A549 (cell line): ENCODE measurements at regions not wholly inside any gene's neighbourhood (a gene's known extent, or its start where the extent isn't known, plus 50 kb on each side); places are given as distances from the start of the nearest gene placed in this dataset.

Source experiments
- ATAC-seq, 2 experiments: fragments of 200-7000 bp in 1 of 2; fragments of >200 bp in 1 of 2; cut with Nextera tagmentation in 1 of 2; cut with Tn5 transposase in 1 of 2; 3 replicates each; pipeline versions ENCODE4 v1.8.0 to v1.9.1; 2018 to 2020; ENCODE audit warnings: mild to moderate bottlenecking in 1 of 2, moderate library complexity in 1 of 2
- CTCF ChIA-PET: fragments of 300-600 bp; sonication (Branson Sonifier 250); formaldehyde crosslinking; extraction: SDS; loops from one replicate; lab custom pipeline; 2021; ENCODE audit warnings: antibody characterized with exemption, inconsistent platforms; lab: Yijun Ruan, JAX
- POLR2A ChIA-PET: fragments of 350-600 bp; formaldehyde crosslinking; extraction: SDS; loops from one replicate; lab custom pipeline; 2021; ENCODE audit warnings: antibody characterized with exemption, inconsistent platforms; lab: Yijun Ruan, JAX
- DNase-seq, 2 experiments: peaks; one replicate each; pipeline versions ENCODE4 v3.0.0 to v3.0.0-alpha.2; 2011 to 2016; ENCODE audit warnings: low read depth in 1 of 2, low spot score in 1 of 2
- FAIRE-seq: peaks from 2 replicates; lab custom pipeline; 2011; peaks lifted over from hg19 to GRCh38; lab: Jason Lieb, UNC
- H3K27ac ChIP-seq, 2 experiments: fragments of >200 bp; sonication (Bioruptor Twin); formaldehyde crosslinking; 3 replicates each; pipeline ENCODE4 v1.5.1; 2016 to 2017
- H3K4me1 ChIP-seq: fragments of >200 bp; sonication (Bioruptor Twin); formaldehyde crosslinking; 3 replicates; pipeline ENCODE4 v1.6.1; 2016
- H3K4me2 ChIP-seq: fragments of >200 bp; sonication (Bioruptor Twin); formaldehyde crosslinking; 3 replicates; pipeline ENCODE4 v1.6.1; 2016
- H3K4me3 ChIP-seq: fragments of >200 bp; sonication (Bioruptor Twin); formaldehyde crosslinking; 3 replicates; pipeline ENCODE4 v1.5.1; 2016
- H3K9me3 ChIP-seq: fragments of >200 bp; sonication (Bioruptor Twin); formaldehyde crosslinking; 3 replicates; pipeline ENCODE4 v1.6.1; 2016
- BHLHE40 ChIP-seq: IDR thresholded peaks from 2 replicates; pipeline ENCODE4 v1.6.1; 2012; ENCODE audit warnings: low read depth, low read length, inconsistent platforms
- CBX8 ChIP-seq: fragments of 200-600 bp; sonication (generic); IDR thresholded peaks from 2 replicates; pipeline ENCODE4 v1.6.1; 2016
- CEBPB ChIP-seq, 2 experiments: fragments of >200 bp in 1 of 2; sonication (Bioruptor Twin) in 1 of 2; formaldehyde crosslinking in 1 of 2; IDR thresholded peaks; 2 replicates each; pipeline ENCODE4 v1.6.1; 2012 to 2016
- EP300 ChIP-seq, 2 experiments: fragments of >200 bp; sonication (Bioruptor Twin); formaldehyde crosslinking; IDR thresholded peaks; 2 replicates in 1 of 2; 3 replicates in 1 of 2; pipeline ENCODE4 v1.6.1; 2016 to 2017
- FOSB ChIP-seq: fragments of 250-450 bp; sonication (Bioruptor Pico); IDR thresholded peaks from 2 replicates; pipeline ENCODE4 v1.5.0; 2020; ENCODE audit warnings: mild to moderate bottlenecking, moderate library complexity
- FOSL2 ChIP-seq, 2 experiments: fragments of 450-650 bp in 1 of 2; fragments of >200 bp in 1 of 2; sonication (Bioruptor Twin) in 1 of 2; formaldehyde crosslinking; IDR thresholded peaks; 2 replicates each; pipeline versions ENCODE4 v1.5.0 to v1.6.1; 2016 to 2020; ENCODE audit warnings: mild to moderate bottlenecking in 1 of 2, moderate library complexity in 1 of 2
- FOXS1 ChIP-seq: fragments of 250-450 bp; sonication (Bioruptor Pico); IDR thresholded peaks from 2 replicates; pipeline ENCODE4 v1.5.0; 2020; ENCODE audit warnings: mild to moderate bottlenecking, moderate library complexity
- GATA3 ChIP-seq: IDR thresholded peaks from 2 replicates; pipeline ENCODE4 v1.6.1; 2012; ENCODE audit warnings: borderline replicate concordance
- HOXB13 ChIP-seq: fragments of 250-450 bp; sonication (Bioruptor Pico); IDR thresholded peaks from 2 replicates; pipeline ENCODE4 v1.5.0; 2020; ENCODE audit warnings: low read depth, mild to moderate bottlenecking, moderate library complexity
- JUN ChIP-seq, 2 experiments: fragments of >200 bp; sonication (Bioruptor Twin); formaldehyde crosslinking; IDR thresholded peaks; 2 replicates in 1 of 2; 3 replicates in 1 of 2; pipeline ENCODE4 v1.6.1; 2016 to 2017
- JUNB ChIP-seq: fragments of >200 bp; sonication (Bioruptor Twin); formaldehyde crosslinking; IDR thresholded peaks from 2 replicates; pipeline ENCODE4 v1.6.1; 2016
- KDM1A ChIP-seq: fragments of 200-600 bp; sonication (generic); IDR thresholded peaks from 2 replicates; pipeline ENCODE4 v1.6.1; 2016; ENCODE audit warnings: low read depth, mild to moderate bottlenecking
- MAFK ChIP-seq: fragments of 450-650 bp; IDR thresholded peaks from 2 replicates; pipeline ENCODE4 v1.6.1; 2014; ENCODE audit not compliant: partially characterized antibody
- NFE2L2 ChIP-seq: fragments of 150-350 bp; conservative IDR thresholded peaks from 2 replicates; pipeline ENCODE4 v1.6.1; 2014; ENCODE audit warnings: low read length
- PHF8 ChIP-seq: fragments of 200-600 bp; sonication (generic); IDR thresholded peaks from 2 replicates; pipeline ENCODE4 v1.6.1; 2016; ENCODE audit warnings: low read depth, mild to moderate bottlenecking, antibody characterized with exemption, moderate library complexity, borderline replicate concordance
- POLR2AphosphoS2 ChIP-seq: conservative IDR thresholded peaks from 2 replicates; pipeline ENCODE4 v1.6.1; 2012; ENCODE audit warnings: low read length, improper control_type of control experiment, inconsistent platforms
- RAD21 ChIP-seq, 2 experiments: fragments of >200 bp in 1 of 2; sonication (Bioruptor Twin) in 1 of 2; formaldehyde crosslinking in 1 of 2; IDR thresholded peaks in 1 of 2; conservative IDR thresholded peaks in 1 of 2; 2 replicates in 1 of 2; 3 replicates in 1 of 2; pipeline ENCODE4 v1.6.1; 2012 to 2018; ENCODE audit warnings: inconsistent platforms in 1 of 2
- RARB ChIP-seq: fragments of 250-450 bp; sonication (Bioruptor Pico); IDR thresholded peaks from 2 replicates; pipeline ENCODE4 v1.8.0; 2021; ENCODE audit warnings: mild to moderate bottlenecking, moderate library complexity
- TP53 ChIP-seq: fragments of 250-450 bp; sonication (Bioruptor Pico); IDR thresholded peaks from 2 replicates; pipeline ENCODE4 v1.5.0; 2021; ENCODE audit warnings: mild to moderate bottlenecking, moderate library complexity
- ZNF302 ChIP-seq: fragments of 250-450 bp; sonication (Bioruptor Pico); IDR thresholded peaks from 2 replicates; pipeline ENCODE4 v1.9.0; 2021; ENCODE audit warnings: inconsistent platforms, mild to moderate bottlenecking, moderate library complexity
- WGBS: methylation state at CpG from one replicate; pipeline ENCODE4 v1.1.6; 2017; ENCODE audit errors: missing lambda C conversion rate; 5-methylcytosine and 5-hydroxymethylcytosine counted together
- TF ChIP-seq, protein P1 (sequence below): fragments of >200 bp; sonication (Bioruptor Twin); formaldehyde crosslinking; IDR thresholded peaks from 3 replicates; pipeline ENCODE4 v1.6.1; 2016
- TF ChIP-seq, protein P2 (sequence below): fragments of 200-600 bp; sonication (generic); IDR thresholded peaks from 2 replicates; pipeline ENCODE4 v1.6.1; 2016; ENCODE audit warnings: antibody characterized with exemption, mild to moderate bottlenecking, moderate library complexity

DNA sequence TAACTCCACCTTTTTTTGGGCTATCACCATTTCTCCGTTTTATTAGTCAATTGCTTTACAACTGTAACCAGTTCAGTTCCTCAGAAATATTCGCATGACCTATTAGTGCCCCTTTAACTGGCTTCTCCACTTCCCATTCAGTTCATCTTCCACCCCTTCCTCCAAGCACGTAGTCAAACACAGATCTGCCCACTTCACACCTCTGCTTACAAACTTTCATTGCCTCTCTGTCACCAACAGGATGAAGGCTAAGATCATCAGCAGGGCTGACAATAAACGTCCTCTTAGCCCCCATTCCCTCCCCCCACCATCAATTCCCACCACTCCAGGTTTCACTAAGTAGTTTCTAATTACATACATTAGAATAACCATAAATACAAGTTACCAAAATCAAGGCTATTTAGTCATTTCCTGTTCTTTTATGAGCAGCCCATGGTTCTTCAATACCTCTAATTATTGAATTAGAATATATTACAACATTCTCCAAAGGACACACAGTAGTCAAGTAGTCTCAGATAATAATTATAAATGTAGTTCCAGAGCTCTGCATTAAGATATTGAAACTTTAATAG lies 95.7 kb downstream of the SPRY2 start:
- Histone ChIP-seq H3K4me2 (no peak overlapping the region), H3K4me3 (no peak overlapping the region)
- TF ChIP-seq FOXS1 (no peak), GATA3 (no peak), CEBPB (IDR thresholded peaks at IDR 0.05) (no peak), RAD21 (conservative IDR thresholded peaks at IDR 0.05 in 1 of 2, IDR thresholded peaks at IDR 0.05 in 1 of 2) (no peak), EP300 (IDR thresholded peaks at IDR 0.05) (no peak), POLR2AphosphoS2 (no peak), CBX8 (no peak), FOSL2 (IDR thresholded peaks at IDR 0.05) (no peak), FOSL2 (CRISPR knock-in tag; IDR thresholded peaks at IDR 0.05) (no peak), HOXB13 (CRISPR knock-in tag) (no peak), BHLHE40 (no peak), JUN (IDR thresholded peaks at IDR 0.05) (no peak), FOSB (CRISPR knock-in tag) (no peak)
- TF ChIP-seq, protein P1, sequence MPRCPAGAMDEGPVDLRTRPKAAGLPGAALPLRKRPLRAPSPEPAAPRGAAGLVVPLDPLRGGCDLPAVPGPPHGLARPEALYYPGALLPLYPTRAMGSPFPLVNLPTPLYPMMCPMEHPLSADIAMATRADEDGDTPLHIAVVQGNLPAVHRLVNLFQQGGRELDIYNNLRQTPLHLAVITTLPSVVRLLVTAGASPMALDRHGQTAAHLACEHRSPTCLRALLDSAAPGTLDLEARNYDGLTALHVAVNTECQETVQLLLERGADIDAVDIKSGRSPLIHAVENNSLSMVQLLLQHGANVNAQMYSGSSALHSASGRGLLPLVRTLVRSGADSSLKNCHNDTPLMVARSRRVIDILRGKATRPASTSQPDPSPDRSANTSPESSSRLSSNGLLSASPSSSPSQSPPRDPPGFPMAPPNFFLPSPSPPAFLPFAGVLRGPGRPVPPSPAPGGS: no peak
- TF ChIP-seq, all 56 proteins: peak for 0
- CTCF ChIA-PET: interaction anchor here (0.6 kb wide), 1 partner anchor 86 kb away, joined by 3 read pairs; no protein-coding TSS in a partner anchor
- POLR2A ChIA-PET: no interaction called here
- no peaks in the 10 kb centered on the region for H3K9me3 ChIP-seq
- DNase-seq (no peak), ATAC-seq (no peak), FAIRE-seq (no peak)
- no peak overlapping the region for H3K27ac ChIP-seq
- 65% methylated on average over 4 of the region's 4 CpGs for WGBS
- H3K4me1 ChIP-seq: no peaks in the 10 kb centered on the region

DNA sequence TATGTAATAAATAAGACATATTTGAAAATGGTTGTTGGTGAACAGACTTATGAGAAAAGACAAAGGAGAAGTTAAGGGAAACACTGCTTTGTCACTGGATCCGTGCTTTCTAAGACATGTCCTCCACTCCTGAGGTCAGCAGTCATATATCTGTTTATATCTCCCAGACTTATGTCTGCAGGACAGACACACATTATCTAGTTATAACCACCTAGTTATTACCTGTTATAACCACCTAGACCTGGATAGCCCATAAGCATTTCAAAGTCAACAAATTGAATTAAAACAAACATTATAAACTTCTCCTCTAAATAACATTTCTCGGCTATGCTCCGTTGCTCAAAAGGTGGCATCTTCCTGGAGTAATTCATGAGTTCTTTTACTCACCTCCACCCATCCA lies 96.4 kb downstream of the SPRY2 start:
- TF ChIP-seq TP53 (CRISPR knock-in tag): no peak
- DNase-seq: no peak
- POLR2A ChIA-PET: no interaction called here
- ATAC-seq: no peak
- Histone ChIP-seq H3K4me2 (no peak overlapping the region), H3K4me3 (no peak overlapping the region), H3K27ac (no peak overlapping the region), H3K4me1 (no peaks in the 10 kb centered on the region), H3K9me3 (no peaks in the 10 kb centered on the region)
- CTCF ChIA-PET: interaction anchor here (1.3 kb wide), 1 partner anchor 26 kb away, joined by 3 read pairs; no protein-coding TSS in a partner anchor
- WGBS: 85% methylated on average over 3 of the region's 3 CpGs
- FAIRE-seq: no peak

DNA sequence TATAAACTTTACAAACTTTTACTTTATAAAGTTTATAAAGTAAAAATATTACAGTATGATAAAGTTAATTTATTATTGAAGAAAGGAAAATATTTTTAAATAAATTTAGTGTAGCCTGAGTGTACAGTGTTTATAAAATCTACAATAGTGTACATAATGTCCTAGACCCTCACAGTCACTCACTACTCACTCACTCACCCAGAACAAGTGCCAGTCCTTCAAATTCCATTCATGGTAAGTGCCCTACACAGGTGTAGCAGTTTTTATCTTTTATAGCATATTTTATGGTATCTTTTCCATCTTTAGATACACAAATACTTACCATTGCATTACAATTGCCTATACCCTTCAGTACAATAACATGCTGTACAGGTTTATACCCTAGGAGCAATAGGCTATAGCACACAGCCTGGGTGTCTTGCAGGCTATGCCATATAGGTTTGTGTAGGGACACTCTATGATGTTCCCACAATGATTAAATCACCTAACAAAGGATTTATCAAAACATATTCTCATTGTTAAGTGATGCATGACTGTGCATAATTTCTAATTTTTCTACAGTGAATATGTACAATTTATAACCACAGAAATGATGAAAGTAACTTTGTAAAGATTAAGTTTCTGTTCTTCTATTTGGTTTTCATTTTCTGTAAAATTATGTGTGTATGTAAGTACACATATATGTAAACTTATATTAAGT lies 98.0 kb downstream of the SPRY2 start:
- Histone ChIP-seq H3K27ac (no peak overlapping the region), H3K4me1 (no peaks in the 10 kb centered on the region)
- no peak for FAIRE-seq
- TF ChIP-seq RARB (CRISPR knock-in tag) (no peak), JUNB (no peak), POLR2AphosphoS2 (no peak), MAFK (peak; percentile 59), NFE2L2 (peak; percentile 69), KDM1A (no peak), BHLHE40 (no peak)
- TF ChIP-seq, all 56 proteins: peak for 2
- H3K4me2 ChIP-seq: no peak overlapping the region
- ChIA-PET CTCF (no interaction called here), POLR2A (no interaction called here)
- H3K4me3 ChIP-seq: no peak overlapping the region
- ATAC-seq (no peak), DNase-seq (no peak)
- H3K9me3 ChIP-seq: no peaks in the 10 kb centered on the region

DNA sequence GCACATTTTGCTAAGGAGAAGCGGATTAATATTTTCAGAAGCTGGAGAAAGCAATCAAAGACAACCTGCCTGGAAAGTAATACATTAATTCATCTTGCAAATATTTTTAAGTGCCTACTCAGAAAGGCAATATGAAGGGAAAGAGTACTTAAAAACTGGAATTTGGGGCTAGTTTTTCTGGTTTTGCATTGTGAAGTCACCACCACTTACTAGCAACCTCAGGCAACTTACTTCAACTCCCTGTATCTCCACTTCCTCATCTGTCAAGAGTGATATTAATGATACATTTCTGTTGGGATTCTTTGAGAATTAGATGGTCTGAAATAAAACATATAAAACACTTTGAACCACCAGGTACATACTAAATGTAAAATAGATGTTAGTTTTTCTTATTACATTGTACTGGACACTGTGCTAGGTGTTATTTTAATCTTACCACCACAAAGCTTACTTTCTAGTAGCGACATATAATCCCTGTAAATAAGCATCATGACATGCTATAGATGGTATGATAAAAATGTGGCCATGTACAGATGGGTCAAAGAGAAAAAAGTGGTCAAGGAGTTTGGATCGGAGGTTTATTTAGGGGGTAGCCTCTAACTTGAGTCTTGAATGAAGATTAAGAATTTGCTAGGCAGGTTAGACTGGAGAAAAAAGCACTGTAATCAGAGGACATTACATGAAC lies 101.2 kb downstream of the SPRY2 start:
- peaks cover 10% of the 10 kb centered on the region; the same call in 2 of the 3 replicates for H3K4me1 ChIP-seq
- TF ChIP-seq ZNF302 (CRISPR knock-in tag) (no peak), PHF8 (no peak), MAFK (peak; percentile 23), GATA3 (no peak)
- TF ChIP-seq, protein P1: no peak
- TF ChIP-seq, protein P2, sequence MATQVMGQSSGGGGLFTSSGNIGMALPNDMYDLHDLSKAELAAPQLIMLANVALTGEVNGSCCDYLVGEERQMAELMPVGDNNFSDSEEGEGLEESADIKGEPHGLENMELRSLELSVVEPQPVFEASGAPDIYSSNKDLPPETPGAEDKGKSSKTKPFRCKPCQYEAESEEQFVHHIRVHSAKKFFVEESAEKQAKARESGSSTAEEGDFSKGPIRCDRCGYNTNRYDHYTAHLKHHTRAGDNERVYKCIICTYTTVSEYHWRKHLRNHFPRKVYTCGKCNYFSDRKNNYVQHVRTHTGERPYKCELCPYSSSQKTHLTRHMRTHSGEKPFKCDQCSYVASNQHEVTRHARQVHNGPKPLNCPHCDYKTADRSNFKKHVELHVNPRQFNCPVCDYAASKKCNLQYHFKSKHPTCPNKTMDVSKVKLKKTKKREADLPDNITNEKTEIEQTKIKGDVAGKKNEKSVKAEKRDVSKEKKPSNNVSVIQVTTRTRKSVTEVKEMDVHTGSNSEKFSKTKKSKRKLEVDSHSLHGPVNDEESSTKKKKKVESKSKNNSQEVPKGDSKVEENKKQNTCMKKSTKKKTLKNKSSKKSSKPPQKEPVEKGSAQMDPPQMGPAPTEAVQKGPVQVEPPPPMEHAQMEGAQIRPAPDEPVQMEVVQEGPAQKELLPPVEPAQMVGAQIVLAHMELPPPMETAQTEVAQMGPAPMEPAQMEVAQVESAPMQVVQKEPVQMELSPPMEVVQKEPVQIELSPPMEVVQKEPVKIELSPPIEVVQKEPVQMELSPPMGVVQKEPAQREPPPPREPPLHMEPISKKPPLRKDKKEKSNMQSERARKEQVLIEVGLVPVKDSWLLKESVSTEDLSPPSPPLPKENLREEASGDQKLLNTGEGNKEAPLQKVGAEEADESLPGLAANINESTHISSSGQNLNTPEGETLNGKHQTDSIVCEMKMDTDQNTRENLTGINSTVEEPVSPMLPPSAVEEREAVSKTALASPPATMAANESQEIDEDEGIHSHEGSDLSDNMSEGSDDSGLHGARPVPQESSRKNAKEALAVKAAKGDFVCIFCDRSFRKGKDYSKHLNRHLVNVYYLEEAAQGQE: no peak
- ChIA-PET CTCF (no interaction called here), POLR2A (no interaction called here)
- no peak for ATAC-seq
- H3K9me3 ChIP-seq: no peaks in the 10 kb centered on the region
- no peak overlapping the region for H3K4me3 ChIP-seq
- H3K4me2 ChIP-seq: no peak overlapping the region
- H3K27ac ChIP-seq: no peak overlapping the region
- DNase-seq: no peak
- no peak for FAIRE-seq
- WGBS: 58% methylated on average over 3 of the region's 3 CpGs
